HG03064 (cell line): ENCODE measurements at regions not wholly inside any gene's neighbourhood (a gene's known extent, or its start where the extent isn't known, plus 50 kb on each side); places are given as distances from the start of the nearest gene placed in this dataset.
"Not testable (repeated sequence)": the region's sequence is repeated elsewhere in the genome, so short reads cannot be mapped to it uniquely, and the experiment has no call there.

Source experiments
- ATAC-seq: cut with Tn5 transposase; IDR thresholded peaks from one replicate; pipeline ENCODE4 v1.9.1; 2021; ENCODE audit warnings: low read depth; ENCODE audit not compliant: unreplicated experiment

DNA sequence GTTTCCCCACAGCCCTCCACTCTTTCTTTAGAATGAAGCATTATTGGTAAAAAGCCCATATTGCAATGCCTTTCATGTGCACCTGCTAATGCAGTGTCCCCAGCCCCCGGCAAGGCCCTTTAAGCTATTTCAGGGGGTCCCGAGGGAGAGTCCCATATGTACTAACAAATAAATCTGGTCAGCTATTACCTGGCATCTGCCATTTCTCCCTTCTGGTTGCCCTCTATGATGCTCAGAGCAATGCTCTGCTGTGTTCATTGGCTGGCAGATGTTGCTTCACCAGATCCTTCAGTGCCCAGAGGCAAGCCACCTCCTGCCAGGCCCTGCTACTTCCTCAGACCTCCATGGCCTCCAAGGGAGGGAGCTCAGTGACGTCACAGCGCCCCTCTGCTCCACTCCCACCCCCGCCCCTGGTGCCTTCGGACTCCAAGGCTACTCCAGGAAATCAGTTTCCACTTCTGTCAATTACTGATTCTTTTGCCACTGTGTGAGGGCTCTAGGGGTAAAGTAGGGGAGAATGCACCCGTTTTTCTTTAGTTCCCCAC, 201.1 kb upstream of the GLRA1 start:
- ATAC-seq, result no peak

- no peak for ATAC-seq
Measured at GRCh38 chr5:152124409-152125041, 199.9 kb upstream of the GLRA1 start.

DNA sequence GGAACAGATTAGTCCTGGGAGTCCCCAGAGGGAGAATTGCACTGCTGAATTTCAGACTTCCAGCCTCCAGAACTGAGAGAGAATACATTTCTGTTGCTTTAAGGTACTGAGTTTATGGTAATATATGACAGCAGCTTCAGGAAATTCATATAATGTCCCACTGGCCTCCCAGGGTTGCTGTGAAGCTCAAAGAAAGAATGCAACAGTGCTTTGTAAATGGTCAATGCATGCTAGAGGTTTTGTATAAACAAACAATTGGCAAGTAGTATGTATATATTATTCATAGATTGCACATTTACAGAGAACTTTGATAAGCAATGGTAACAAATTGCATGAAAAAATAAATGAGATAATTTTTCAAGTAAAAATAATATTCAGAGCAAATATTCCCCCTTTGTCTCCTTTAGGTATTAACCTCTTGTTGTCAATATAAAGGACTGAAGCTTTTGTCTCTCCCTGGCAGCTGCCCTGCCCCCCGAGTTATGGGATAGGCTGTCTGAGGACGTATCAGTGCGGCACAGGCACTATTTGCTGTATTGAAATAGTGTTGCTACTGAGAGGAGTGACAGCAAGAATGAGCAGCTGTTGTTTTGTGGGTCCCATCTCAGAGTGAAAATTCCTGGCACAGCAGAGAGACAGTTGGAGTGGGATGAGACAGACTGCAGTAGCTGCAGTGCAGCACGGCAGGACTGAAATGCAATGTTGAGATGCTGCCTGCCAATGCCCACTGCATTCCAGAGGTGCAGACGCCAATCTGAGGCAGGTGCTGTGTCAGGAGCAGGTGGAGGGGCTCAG, 194.2 kb upstream of the GLRA1 start:
- ATAC-seq, result no peak

DNA sequence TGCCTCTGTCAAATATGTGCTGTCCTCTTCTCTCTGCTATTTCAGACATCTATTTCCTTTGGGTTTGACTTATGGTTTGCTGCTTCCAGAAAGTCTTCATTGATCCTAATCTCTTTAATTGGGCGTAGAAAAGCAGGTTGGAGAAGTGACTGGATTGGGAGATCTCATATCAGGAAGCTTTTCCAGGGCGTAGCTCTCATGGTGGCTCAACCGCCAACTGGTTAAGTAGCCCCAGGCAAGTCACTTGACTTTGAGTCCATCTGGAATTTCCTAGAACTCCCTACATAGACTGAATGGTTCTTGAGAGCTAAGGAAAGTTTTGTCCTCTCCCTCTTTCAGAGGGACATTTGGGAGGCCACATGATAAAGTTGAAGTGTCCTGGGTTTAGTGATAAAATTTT, 192.3 kb upstream of the GLRA1 start:
- no peak for ATAC-seq

DNA sequence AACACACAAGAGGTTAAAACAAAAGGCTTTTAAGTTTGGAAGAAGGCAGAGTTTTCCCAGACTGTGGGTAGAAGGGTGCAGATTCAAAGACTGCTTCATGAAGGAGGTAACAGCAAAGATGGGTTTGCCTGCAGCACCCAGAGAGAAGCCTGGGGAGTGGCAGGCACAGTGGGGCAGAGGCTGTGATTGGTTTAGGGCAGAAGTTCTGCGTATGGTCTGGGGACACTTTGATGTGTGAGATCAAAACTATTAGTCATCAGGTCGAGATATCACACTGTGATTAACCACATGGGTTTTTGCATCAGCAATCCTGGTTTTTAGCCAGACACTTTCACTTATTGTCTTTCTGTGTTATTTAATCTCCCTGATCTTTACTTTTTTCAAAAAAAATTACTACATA, 188.8 kb upstream of the GLRA1 start:
- ATAC-seq, result no peak

DNA sequence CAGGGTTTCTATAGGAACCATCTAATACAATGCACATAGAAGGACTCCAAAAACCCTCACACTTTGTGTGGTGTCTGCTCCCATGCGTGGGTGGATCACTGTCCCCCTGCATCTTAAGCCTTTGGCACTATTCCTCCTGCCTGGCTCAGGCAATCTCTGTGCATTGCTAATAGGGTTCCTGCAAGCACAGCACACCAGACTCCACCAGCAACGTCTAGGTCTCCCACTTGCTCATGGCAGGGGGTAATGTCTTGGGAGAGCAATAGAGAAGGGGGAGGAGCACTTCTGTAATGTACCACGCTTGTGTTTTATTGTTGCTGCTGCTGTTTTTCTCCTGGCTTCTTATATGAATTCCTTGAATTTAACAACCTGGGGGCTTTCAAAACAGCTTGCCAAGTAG, 182.6 kb upstream of the GLRA1 start:
- no peak for ATAC-seq

DNA sequence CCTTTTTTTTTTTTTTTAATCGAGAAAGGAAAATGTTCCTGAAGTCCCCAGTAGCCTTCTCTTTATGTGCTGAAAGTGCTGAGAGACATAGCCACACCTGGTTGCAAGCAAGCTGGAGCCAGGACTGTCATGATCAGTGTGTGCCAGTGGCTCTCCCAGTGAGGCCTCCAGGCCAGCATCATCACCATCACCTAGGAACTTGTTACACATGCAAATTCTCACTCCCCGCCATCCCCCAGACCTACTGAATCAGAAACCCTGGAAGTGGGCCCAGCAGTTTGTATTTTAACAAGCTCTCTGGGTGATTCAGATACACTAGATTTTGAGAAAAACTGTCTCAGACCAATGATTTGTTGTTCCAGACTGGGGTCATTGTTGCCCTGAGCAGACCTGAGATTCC, 181.9 kb upstream of the GLRA1 start:
- no peak for ATAC-seq

- no peak for ATAC-seq
Measured at GRCh38 chr5:152105085-152105484, 180.4 kb upstream of the GLRA1 start.

- no peak for ATAC-seq
Measured at GRCh38 chr5:152104211-152104610, 179.6 kb upstream of the GLRA1 start.

- ATAC-seq, result not testable (repeated sequence)
Measured at GRCh38 chr5:152102908-152103307, 178.3 kb upstream of the GLRA1 start.

GRCh38 chr5:152102057-152102456, 177.4 kb upstream of the GLRA1 start:
- no peak for ATAC-seq

GRCh38 chr5:152100462-152100861, 175.8 kb upstream of the GLRA1 start:
- no peak for ATAC-seq

DNA sequence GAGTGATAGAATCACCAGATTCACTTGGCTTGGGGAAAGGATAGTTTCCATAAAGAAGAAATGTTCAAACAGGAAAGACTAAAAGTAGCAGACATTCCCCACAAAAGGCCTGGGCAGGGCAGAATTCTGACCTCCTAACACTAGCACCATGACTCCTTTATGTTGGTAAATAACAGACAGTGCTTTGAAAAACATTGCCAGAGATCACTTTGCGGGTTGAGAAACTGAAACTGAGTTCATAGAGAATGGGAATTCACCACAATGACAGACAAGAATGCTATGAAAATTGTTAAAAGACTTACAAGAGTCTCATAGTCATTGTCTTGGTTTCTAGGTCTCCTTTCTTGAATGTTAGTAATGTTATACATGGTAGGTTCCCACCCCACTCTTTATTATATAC, 172.5 kb upstream of the GLRA1 start:
- no peak for ATAC-seq

DNA sequence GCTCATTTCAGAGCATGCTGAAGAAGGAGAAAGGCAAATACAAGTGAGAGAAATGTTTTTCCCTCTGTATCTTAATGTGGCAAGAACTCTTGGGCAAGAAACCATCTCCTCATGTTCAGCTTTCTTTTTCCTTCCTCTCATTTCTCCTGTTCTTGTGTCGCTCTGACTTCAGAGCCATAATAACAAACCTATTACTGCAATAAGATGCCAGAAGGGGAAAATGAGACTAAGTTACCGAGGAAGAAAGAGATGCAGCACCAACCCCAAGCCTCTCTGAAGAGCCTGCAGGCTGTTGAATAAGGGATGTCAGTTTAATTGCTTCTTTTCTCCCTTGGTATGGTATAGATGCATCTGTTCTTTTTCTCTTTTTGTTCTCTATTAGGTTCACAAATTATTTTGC, 170.1 kb upstream of the GLRA1 start:
- ATAC-seq, result no peak

- no peak for ATAC-seq
Measured at GRCh38 chr5:152094060-152094459, 169.4 kb upstream of the GLRA1 start.

DNA sequence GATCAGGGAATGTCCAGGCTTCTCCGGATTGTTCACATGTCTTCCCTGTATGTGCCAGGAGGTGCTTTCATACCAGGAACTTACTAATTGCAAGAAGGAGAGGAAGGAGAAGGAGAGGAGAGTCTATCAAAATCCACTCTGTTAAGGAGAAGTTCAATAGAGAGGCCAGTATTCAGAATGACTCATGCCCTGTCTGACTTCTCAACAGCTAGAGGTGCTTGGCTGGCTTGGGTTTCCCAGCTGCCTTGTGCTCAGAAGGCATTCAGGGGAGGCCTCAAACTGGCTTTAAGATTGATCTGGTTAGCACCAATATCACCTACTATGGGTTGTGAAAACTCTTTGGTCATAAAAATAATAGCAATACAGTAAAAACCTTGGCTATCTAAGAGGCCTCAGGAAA, 167.9 kb upstream of the GLRA1 start:
- no peak for ATAC-seq

DNA sequence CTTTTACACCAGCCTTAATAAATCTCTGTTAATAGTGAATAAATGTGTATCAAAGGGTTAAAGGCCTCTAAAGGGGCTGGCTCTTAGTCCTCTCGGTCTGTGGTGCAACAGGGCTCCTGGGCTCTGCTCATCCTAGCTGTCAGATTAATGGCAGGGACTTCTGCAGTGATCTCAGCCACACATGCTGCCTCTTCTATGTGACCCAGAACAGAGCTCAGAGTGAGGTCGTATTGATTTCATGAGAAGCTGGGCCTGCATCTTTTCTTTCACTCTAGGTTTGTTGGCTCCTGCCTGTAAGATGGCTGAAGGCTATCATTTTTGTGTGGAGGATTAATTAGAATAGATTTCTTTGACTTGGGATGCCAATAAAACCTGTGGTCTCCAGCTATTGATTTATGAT, 165.0 kb upstream of the GLRA1 start:
- no peak for ATAC-seq

GRCh38 chr5:152086668-152087067, 162.0 kb upstream of the GLRA1 start:
- no peak for ATAC-seq

DNA sequence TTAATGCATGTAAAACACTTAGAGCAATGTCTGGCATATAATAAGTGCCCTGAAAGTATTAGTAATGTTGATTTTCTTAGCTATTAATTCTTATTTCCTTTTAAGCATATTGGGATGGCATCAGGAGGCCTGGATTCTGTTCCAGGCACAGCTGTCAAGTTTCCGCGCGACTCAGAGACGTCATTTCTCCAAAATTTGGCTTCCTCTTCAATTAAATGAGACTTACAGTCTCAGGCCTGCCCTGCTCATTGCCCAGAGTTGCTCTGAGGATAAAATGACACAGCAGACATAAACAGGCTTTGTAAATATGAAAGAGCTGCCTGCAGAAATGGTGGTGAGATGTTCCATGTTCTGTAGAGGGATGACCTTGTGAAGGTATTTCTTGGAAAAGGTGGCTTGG, 159.8 kb upstream of the GLRA1 start:
- ATAC-seq, result no peak

DNA sequence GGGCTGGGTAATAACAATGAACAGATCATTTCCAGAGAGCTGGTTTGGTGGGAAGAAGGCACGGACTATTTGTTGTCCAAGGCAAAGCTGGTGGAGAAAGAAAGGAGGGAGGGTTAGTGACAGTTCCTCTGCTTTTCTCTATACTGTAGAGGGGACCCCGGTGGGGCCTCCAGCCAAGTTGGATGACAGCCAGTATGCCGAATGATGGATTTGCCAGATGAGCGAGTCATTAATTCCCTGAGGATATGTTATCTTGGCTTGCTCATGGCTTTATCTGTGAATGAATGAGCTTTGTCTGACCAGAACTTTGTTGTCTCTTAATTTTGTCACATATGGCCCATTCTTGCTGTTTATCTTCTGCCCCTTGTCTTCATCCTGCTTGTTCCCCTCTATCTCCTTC, 158.6 kb upstream of the GLRA1 start:
- ATAC-seq, result no peak

GRCh38 chr5:152072091-152072490, 147.4 kb upstream of the GLRA1 start:
- ATAC-seq, result no peak

- ATAC-seq, result no peak
Measured at GRCh38 chr5:152070591-152070990, 145.9 kb upstream of the GLRA1 start.
